ENCODE measurements at regions not wholly inside any gene's neighbourhood (a gene's known extent, or its start where the extent isn't known, plus 50 kb on each side); places are given as distances from the start of the nearest gene placed in this dataset.

GRCh38 chr4:170425040-170425439, 335.3 kb upstream of the AADAT start:
- WGBS (ENCODE audit: insufficient coverage), result no CpG with 5 or more reads among the region's 1 CpG
- H3K9ac ChIP-seq (ENCODE audit: low read length), result no peak overlapping the region
- TF ChIP-seq CTCF (IDR thresholded peaks at IDR 0.05), result no peak
- no peak for TF ChIP-seq EZH2 (IDR thresholded peaks at IDR 0.05; ENCODE audit: borderline replicate concordance, insufficient read depth, low read depth, low read length, poor library complexity, severe bottlenecking)
- no peaks in the 10 kb centered on the region for H4K20me1 ChIP-seq (ENCODE audit: control insufficient read depth, insufficient read depth, low read length, poor library complexity, severe bottlenecking)
- no peaks in the 10 kb centered on the region for H3K4me1 Mint-ChIP-seq
- H2AFZ ChIP-seq (ENCODE audit: insufficient read depth, low read depth, low read length, poor library complexity, severe bottlenecking), result no peak overlapping the region
- CTCF ChIA-PET, result no interaction called here
- no peak for ATAC-seq (ENCODE audit: low read depth)
- no peak overlapping the region for H3K4me3 ChIP-seq (ENCODE audit: control extremely low read depth in 1 of 5, extremely low read depth in 1 of 5, insufficient read depth in 1 of 5, low read depth in 2 of 5, low read length in 4 of 5)
- H3K27me3 ChIP-seq (replicated peaks in 1 of 4; ENCODE audit: control extremely low read depth in 1 of 4, control insufficient read depth in 3 of 4, insufficient read depth in 4 of 4, low read length in 3 of 4), result no peaks in the 10 kb centered on the region
- H3K36me3 ChIP-seq (replicated peaks in 1 of 2; ENCODE audit: control extremely low read depth in 1 of 2, control insufficient read depth in 1 of 2, extremely low read depth in 1 of 2, insufficient read depth in 2 of 2, low read length in 1 of 2), result no peaks in the 10 kb centered on the region
- POLR2A ChIA-PET, result no interaction called here
- no peak overlapping the region for H3K4me2 ChIP-seq (replicated peaks; ENCODE audit: low read depth, low read length, poor library complexity, severe bottlenecking)
- no peaks in the 10 kb centered on the region for H3K79me2 ChIP-seq (ENCODE audit: control insufficient read depth, insufficient read depth, low read length)
- no peaks in the 10 kb centered on the region for H3K27me3 Mint-ChIP-seq
- intact Hi-C loops (cut with micrococcal nuclease), result no loop called here
- no peaks in the 10 kb centered on the region for H3K4me1 ChIP-seq (ENCODE audit: control insufficient read depth in 2 of 2, insufficient read depth in 2 of 2, low read length in 2 of 2)
- no peak overlapping the region for H3K27ac ChIP-seq (ENCODE audit: low read length in 2 of 2)
- H3K9me3 ChIP-seq (ENCODE audit: control extremely low read depth in 1 of 3, control insufficient read depth in 2 of 3, insufficient read depth in 1 of 3, low read length in 2 of 3), result peaks cover 0 to 2% (median 1%) of the 10 kb centered on the region in 3 donors
- no peak for DNase-seq
- no peak overlapping the region for H3K4me3 Mint-ChIP-seq
- no peak overlapping the region for H3K27ac Mint-ChIP-seq
- H3K9me3 Mint-ChIP-seq (ENCODE audit: insufficient read depth), result no peaks in the 10 kb centered on the region

- DNase-seq, result no peak
- no peak overlapping the region for H3K4me3 ChIP-seq (ENCODE audit: control extremely low read depth in 1 of 5, extremely low read depth in 1 of 5, insufficient read depth in 1 of 5, low read depth in 2 of 5, low read length in 4 of 5)
- Mint-ChIP-seq H3K9me3 (ENCODE audit: insufficient read depth) (no peaks in the 10 kb centered on the region), H3K27ac (no peak overlapping the region), H3K27me3 (no peaks in the 10 kb centered on the region), H3K4me3 (no peak overlapping the region), H3K4me1 (no peaks in the 10 kb centered on the region)
- POLR2A ChIA-PET, result no interaction called here
- no peak overlapping the region for H3K9ac ChIP-seq (ENCODE audit: low read length)
- WGBS (ENCODE audit: insufficient coverage), result no CpG with 5 or more reads among the region's 1 CpG
- no peaks in the 10 kb centered on the region for H3K79me2 ChIP-seq (ENCODE audit: control insufficient read depth, insufficient read depth, low read length)
- no peak overlapping the region for H3K27ac ChIP-seq (ENCODE audit: low read length in 2 of 2)
- no peaks in the 10 kb centered on the region for H3K27me3 ChIP-seq (replicated peaks in 1 of 4; ENCODE audit: control extremely low read depth in 1 of 4, control insufficient read depth in 3 of 4, insufficient read depth in 4 of 4, low read length in 3 of 4)
- no peak for ATAC-seq (ENCODE audit: low read depth)
- no peak overlapping the region for H3K4me2 ChIP-seq (replicated peaks; ENCODE audit: low read depth, low read length, poor library complexity, severe bottlenecking)
- no peaks in the 10 kb centered on the region for H3K36me3 ChIP-seq (replicated peaks in 1 of 2; ENCODE audit: control extremely low read depth in 1 of 2, control insufficient read depth in 1 of 2, extremely low read depth in 1 of 2, insufficient read depth in 2 of 2, low read length in 1 of 2)
- H3K4me1 ChIP-seq (ENCODE audit: control insufficient read depth in 2 of 2, insufficient read depth in 2 of 2, low read length in 2 of 2), result no peaks in the 10 kb centered on the region
- intact Hi-C loops (cut with micrococcal nuclease), result no loop called here
- no peak overlapping the region for H2AFZ ChIP-seq (ENCODE audit: insufficient read depth, low read depth, low read length, poor library complexity, severe bottlenecking)
- CTCF ChIA-PET, result no interaction called here
- H3K9me3 ChIP-seq (ENCODE audit: control extremely low read depth in 1 of 3, control insufficient read depth in 2 of 3, insufficient read depth in 1 of 3, low read length in 2 of 3), result peaks cover 0 to 3% (median 2%) of the 10 kb centered on the region in 3 donors
- TF ChIP-seq EZH2 (IDR thresholded peaks at IDR 0.05; ENCODE audit: borderline replicate concordance, insufficient read depth, low read depth, low read length, poor library complexity, severe bottlenecking), result no peak
- TF ChIP-seq CTCF (IDR thresholded peaks at IDR 0.05), result no peak
- no peaks in the 10 kb centered on the region for H4K20me1 ChIP-seq (ENCODE audit: control insufficient read depth, insufficient read depth, low read length, poor library complexity, severe bottlenecking)
These were observed 333.4 kb upstream of the AADAT start for GRCh38 chr4:170423137-170423536.
